ENCODE measurements at regions not wholly inside any gene's neighbourhood (a gene's known extent, or its start where the extent isn't known, plus 50 kb on each side); places are given as distances from the start of the nearest gene placed in this dataset.
A peak's percentile ranks its signal among the peaks of the same experiment; 100 is the strongest.

DNA sequence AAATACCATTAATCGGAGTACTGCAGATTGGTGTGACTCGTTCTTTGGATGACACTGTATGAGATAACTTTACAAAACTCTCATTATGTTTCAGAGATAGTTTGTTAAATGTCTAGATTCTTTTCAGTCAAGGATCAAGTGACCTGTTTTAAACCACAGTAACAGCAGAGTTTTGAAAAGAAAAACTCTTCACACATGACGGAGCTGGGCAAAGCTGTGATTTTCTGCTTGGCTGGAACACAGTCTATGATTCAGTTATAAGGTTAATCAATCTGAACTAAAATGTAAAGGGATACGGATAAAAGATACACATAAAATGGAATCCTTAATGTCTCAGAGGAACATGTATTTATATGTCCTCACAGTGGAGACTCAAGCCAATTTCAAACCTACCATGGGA is 573.2 kb downstream of the PRKD1 start:
- DNase-seq (no peak), ATAC-seq (ENCODE audit: low read depth in 2 of 2) (no peak)
- no peak overlapping the region for H3K4me3 Mint-ChIP-seq
- no peak overlapping the region for H3K27ac Mint-ChIP-seq
- H3K27me3 Mint-ChIP-seq, result no peaks in the 10 kb centered on the region
- H3K4me1 Mint-ChIP-seq, result no peaks in the 10 kb centered on the region
- no peak overlapping the region for H3K27ac ChIP-seq (ENCODE audit: insufficient read depth, low read length, poor library complexity, severe bottlenecking)
- no peaks in the 10 kb centered on the region for H3K36me3 Mint-ChIP-seq
- peaks cover 3 to 12% of the 10 kb centered on the region in 2 experiments for H3K9me3 ChIP-seq (ENCODE audit: control insufficient read depth in 2 of 2, low read length in 2 of 2)
- no peaks in the 10 kb centered on the region for H3K4me1 ChIP-seq (ENCODE audit: control insufficient read depth, insufficient read depth, low read length, poor library complexity, severe bottlenecking)
- no peaks in the 10 kb centered on the region for H3K36me3 ChIP-seq (ENCODE audit: control insufficient read depth, insufficient read depth, low read length)
- H3K9me3 Mint-ChIP-seq, result peaks cover 0 to 22% (median 7%) of the 10 kb centered on the region in 7 donors
- H3K4me3 ChIP-seq (ENCODE audit: low read depth, low read length), result no peak overlapping the region
- no peaks in the 10 kb centered on the region for H3K27me3 ChIP-seq (ENCODE audit: control insufficient read depth, insufficient read depth, low read length)

DNA sequence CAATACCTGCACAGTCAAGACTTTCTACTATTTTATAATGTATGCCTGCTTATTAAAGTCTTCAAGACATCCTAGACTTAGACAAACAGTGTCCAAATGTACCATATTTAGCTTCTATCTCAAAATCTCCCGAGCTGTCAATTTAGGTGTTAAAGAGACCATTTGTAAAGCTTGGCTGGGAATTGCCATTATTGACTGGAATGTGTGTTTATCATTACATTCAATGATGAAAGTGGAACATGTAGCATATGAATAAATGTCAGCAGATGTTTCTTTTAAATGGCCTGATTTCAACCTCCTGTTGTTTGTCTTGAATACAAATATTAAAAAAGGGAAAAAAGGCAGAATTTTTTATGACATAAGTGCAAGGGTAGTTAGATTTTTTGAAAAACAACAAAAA is 572.3 kb downstream of the PRKD1 start:
- H3K4me1 ChIP-seq (ENCODE audit: control insufficient read depth, insufficient read depth, low read length, poor library complexity, severe bottlenecking), result no peaks in the 10 kb centered on the region
- H3K9me3 ChIP-seq (ENCODE audit: control insufficient read depth in 2 of 2, low read length in 2 of 2), result peaks cover 3 to 12% of the 10 kb centered on the region in 2 experiments
- no peak for DNase-seq
- Mint-ChIP-seq H3K4me3 (no peak overlapping the region), H3K9me3 (peaks cover 0 to 21% (median 7%) of the 10 kb centered on the region in 7 donors), H3K36me3 (no peaks in the 10 kb centered on the region), H3K27ac (no peak overlapping the region), H3K4me1 (no peaks in the 10 kb centered on the region), H3K27me3 (no peaks in the 10 kb centered on the region)
- no peak for ATAC-seq (ENCODE audit: low read depth in 2 of 2)
- no peak overlapping the region for H3K27ac ChIP-seq (ENCODE audit: insufficient read depth, low read length, poor library complexity, severe bottlenecking)
- no peaks in the 10 kb centered on the region for H3K36me3 ChIP-seq (ENCODE audit: control insufficient read depth, insufficient read depth, low read length)
- H3K4me3 ChIP-seq (ENCODE audit: low read depth, low read length), result no peak overlapping the region
- H3K27me3 ChIP-seq (ENCODE audit: control insufficient read depth, insufficient read depth, low read length), result no peaks in the 10 kb centered on the region

DNA sequence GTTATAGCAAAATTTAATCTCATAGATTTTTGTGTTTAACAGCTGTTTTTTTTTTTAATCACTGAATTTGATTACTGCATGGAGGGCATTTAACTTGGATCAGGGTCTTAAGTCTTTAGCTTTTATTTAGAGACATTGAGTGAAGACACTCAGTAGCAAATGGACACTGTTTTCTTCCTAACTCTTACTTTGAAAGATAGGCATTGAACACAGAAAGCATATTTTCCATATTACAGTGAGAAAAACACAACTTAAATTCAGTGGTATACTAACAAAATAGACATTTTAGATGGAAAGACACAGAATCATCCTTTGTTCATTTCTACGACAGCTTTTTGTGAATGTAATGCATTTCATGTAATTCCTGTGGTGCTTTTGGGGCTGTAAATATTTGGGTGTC is 571.8 kb downstream of the PRKD1 start:
- no peaks in the 10 kb centered on the region for H3K4me1 Mint-ChIP-seq
- peaks cover 0 to 19% (median 9%) of the 10 kb centered on the region in 7 donors for H3K9me3 Mint-ChIP-seq
- Histone ChIP-seq H3K36me3 (ENCODE audit: control insufficient read depth, insufficient read depth, low read length) (no peaks in the 10 kb centered on the region), H3K4me3 (ENCODE audit: low read depth, low read length) (no peak overlapping the region), H3K4me1 (ENCODE audit: control insufficient read depth, insufficient read depth, low read length, poor library complexity, severe bottlenecking) (no peaks in the 10 kb centered on the region), H3K9me3 (ENCODE audit: control insufficient read depth in 2 of 2, low read length in 2 of 2) (peaks cover 3 to 12% of the 10 kb centered on the region in 2 experiments), H3K27me3 (ENCODE audit: control insufficient read depth, insufficient read depth, low read length) (no peaks in the 10 kb centered on the region), H3K27ac (ENCODE audit: insufficient read depth, low read length, poor library complexity, severe bottlenecking) (no peak overlapping the region)
- ATAC-seq (ENCODE audit: low read depth in 2 of 2) (no peak), DNase-seq (no peak)
- H3K4me3 Mint-ChIP-seq, result peak overlapping the region in 1 of 4 donors; percentile 21
- H3K27me3 Mint-ChIP-seq, result no peaks in the 10 kb centered on the region
- H3K36me3 Mint-ChIP-seq, result no peaks in the 10 kb centered on the region
- no peak overlapping the region for H3K27ac Mint-ChIP-seq

DNA sequence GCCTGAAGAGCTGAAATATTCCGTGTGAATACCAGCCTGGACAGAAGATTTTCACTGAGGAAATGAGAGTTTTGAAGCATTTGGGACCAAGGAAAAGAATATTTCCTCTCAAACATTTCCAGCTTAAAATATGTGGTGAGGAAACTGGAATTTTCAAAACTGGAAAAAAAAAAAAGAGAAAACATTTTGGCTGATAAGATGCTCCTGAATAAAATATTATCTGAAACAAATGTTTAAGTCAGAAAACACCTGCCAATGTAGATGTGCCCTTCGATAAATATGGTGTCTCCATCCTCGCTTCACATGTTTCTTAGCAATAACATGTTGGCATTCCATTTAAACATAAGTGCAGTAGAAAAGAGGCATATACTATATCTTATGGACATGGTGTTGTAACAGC is 567.0 kb downstream of the PRKD1 start:
- Mint-ChIP-seq H3K4me1 (no peaks in the 10 kb centered on the region), H3K27me3 (no peaks in the 10 kb centered on the region), H3K36me3 (no peaks in the 10 kb centered on the region), H3K4me3 (no peak overlapping the region), H3K9me3 (peaks cover 0 to 15% (median 8%) of the 10 kb centered on the region in 7 donors), H3K27ac (no peak overlapping the region)
- Histone ChIP-seq H3K27me3 (ENCODE audit: control insufficient read depth, insufficient read depth, low read length) (no peaks in the 10 kb centered on the region), H3K9me3 (ENCODE audit: control insufficient read depth in 2 of 2, low read length in 2 of 2) (peaks cover 3 to 12% of the 10 kb centered on the region in 2 experiments), H3K4me1 (ENCODE audit: control insufficient read depth, insufficient read depth, low read length, poor library complexity, severe bottlenecking) (no peaks in the 10 kb centered on the region), H3K36me3 (ENCODE audit: control insufficient read depth, insufficient read depth, low read length) (no peaks in the 10 kb centered on the region), H3K4me3 (ENCODE audit: low read depth, low read length) (no peak overlapping the region), H3K27ac (ENCODE audit: insufficient read depth, low read length, poor library complexity, severe bottlenecking) (no peak overlapping the region)
- DNase-seq (no peak), ATAC-seq (ENCODE audit: low read depth in 2 of 2) (no peak)

DNA sequence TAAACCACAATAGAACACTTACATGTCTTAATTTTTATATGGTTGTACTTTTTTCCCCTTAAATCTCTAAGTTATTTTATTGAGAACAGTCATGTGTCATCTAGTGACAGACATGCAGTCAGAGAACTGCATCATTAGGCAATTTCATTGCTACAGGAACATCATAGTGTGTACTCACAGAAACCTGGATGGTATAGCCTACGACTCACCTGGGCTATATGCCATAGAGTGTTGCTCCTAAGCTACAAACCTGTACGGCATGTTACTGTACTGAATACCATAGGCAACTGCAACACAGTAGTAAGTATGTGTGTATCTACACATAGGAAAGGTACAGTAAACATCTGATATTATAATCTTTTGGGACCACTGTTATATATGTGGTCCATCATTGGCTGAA is 557.6 kb downstream of the PRKD1 start:
- H3K27ac ChIP-seq (ENCODE audit: insufficient read depth, low read length, poor library complexity, severe bottlenecking), result no peak overlapping the region
- Mint-ChIP-seq H3K4me1 (no peaks in the 10 kb centered on the region), H3K4me3 (no peak overlapping the region), H3K27me3 (no peaks in the 10 kb centered on the region), H3K9me3 (peaks cover 0 to 10% (median 4%) of the 10 kb centered on the region in 7 donors), H3K36me3 (no peaks in the 10 kb centered on the region), H3K27ac (no peak overlapping the region)
- no peaks in the 10 kb centered on the region for H3K9me3 ChIP-seq (ENCODE audit: control insufficient read depth in 2 of 2, low read length in 2 of 2)
- ATAC-seq (ENCODE audit: low read depth in 2 of 2), result no peak
- DNase-seq, result no peak
- no peaks in the 10 kb centered on the region for H3K4me1 ChIP-seq (ENCODE audit: control insufficient read depth, insufficient read depth, low read length, poor library complexity, severe bottlenecking)
- no peaks in the 10 kb centered on the region for H3K36me3 ChIP-seq (ENCODE audit: control insufficient read depth, insufficient read depth, low read length)
- no peak overlapping the region for H3K4me3 ChIP-seq (ENCODE audit: low read depth, low read length)
- H3K27me3 ChIP-seq (ENCODE audit: control insufficient read depth, insufficient read depth, low read length), result no peaks in the 10 kb centered on the region

DNA sequence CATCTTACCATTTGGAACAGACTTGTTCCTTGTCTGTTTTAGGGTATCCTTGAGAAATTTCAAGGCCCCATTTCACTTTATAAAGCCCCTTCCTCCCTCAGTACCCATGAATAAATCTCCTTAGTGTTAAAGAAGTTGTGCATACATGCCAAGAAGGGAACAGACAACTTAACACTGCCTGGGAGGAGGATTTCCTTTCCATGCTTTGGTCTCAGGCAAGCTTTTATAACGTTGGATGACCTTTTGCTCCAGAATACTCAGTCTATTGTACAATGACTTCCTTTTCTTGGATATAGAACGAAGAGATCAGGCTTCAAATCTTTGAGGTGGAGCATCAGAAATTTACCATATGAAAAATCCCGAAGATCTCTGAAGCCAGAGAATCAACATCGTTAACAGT is 551.4 kb downstream of the PRKD1 start:
- H3K9me3 Mint-ChIP-seq, result peaks cover 0 to 34% (median 5%) of the 10 kb centered on the region in 7 donors
- H3K4me3 ChIP-seq (ENCODE audit: low read depth, low read length), result no peak overlapping the region
- peak overlapping the region in 1 of 3 donors; percentile 75 for H3K27ac Mint-ChIP-seq
- H3K9me3 ChIP-seq (ENCODE audit: control insufficient read depth in 2 of 2, low read length in 2 of 2), result peaks cover 0 to 2% of the 10 kb centered on the region in 2 experiments
- H3K4me1 Mint-ChIP-seq, result no peaks in the 10 kb centered on the region
- no peaks in the 10 kb centered on the region for H3K27me3 ChIP-seq (ENCODE audit: control insufficient read depth, insufficient read depth, low read length)
- H3K27me3 Mint-ChIP-seq, result no peaks in the 10 kb centered on the region
- H3K36me3 ChIP-seq (ENCODE audit: control insufficient read depth, insufficient read depth, low read length), result no peaks in the 10 kb centered on the region
- H3K27ac ChIP-seq (ENCODE audit: insufficient read depth, low read length, poor library complexity, severe bottlenecking), result no peak overlapping the region
- DNase-seq (no peak), ATAC-seq (ENCODE audit: low read depth in 2 of 2) (no peak)
- no peaks in the 10 kb centered on the region for H3K36me3 Mint-ChIP-seq
- H3K4me3 Mint-ChIP-seq, result no peak overlapping the region
- H3K4me1 ChIP-seq (ENCODE audit: control insufficient read depth, insufficient read depth, low read length, poor library complexity, severe bottlenecking), result no peaks in the 10 kb centered on the region

DNA sequence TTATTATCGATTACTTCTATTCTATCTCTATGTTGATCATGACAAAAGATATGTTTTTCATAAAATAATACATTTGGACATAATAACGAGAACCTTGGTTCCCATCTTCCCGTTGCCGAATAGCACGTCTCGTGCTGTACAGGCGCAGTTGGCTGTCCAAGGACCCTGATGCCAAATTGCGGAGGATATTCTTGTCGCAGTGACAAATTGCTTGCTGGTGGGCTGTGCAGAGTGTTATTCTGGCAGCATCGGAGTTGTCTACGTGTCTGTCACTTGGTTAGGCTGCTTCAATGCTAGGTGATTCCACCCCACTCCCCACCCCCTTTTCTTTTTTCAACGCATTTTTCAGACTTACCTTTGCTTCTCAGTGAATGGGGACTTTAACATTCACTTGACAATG is 546.8 kb downstream of the PRKD1 start:
- ATAC-seq (ENCODE audit: low read depth in 2 of 2) (no peak), DNase-seq (no peak)
- Histone ChIP-seq H3K4me3 (ENCODE audit: low read depth, low read length) (no peak overlapping the region), H3K27ac (ENCODE audit: insufficient read depth, low read length, poor library complexity, severe bottlenecking) (no peak overlapping the region), H3K36me3 (ENCODE audit: control insufficient read depth, insufficient read depth, low read length) (no peaks in the 10 kb centered on the region), H3K4me1 (ENCODE audit: control insufficient read depth, insufficient read depth, low read length, poor library complexity, severe bottlenecking) (no peaks in the 10 kb centered on the region), H3K9me3 (ENCODE audit: control insufficient read depth in 2 of 2, low read length in 2 of 2) (peaks cover 5% of the 10 kb centered on the region in 2 experiments), H3K27me3 (ENCODE audit: control insufficient read depth, insufficient read depth, low read length) (no peaks in the 10 kb centered on the region)
- no peak overlapping the region for H3K27ac Mint-ChIP-seq
- H3K4me3 Mint-ChIP-seq, result no peak overlapping the region
- peaks cover 0 to 24% (median 3%) of the 10 kb centered on the region in 7 donors for H3K9me3 Mint-ChIP-seq
- H3K27me3 Mint-ChIP-seq, result no peaks in the 10 kb centered on the region
- no peaks in the 10 kb centered on the region for H3K36me3 Mint-ChIP-seq
- H3K4me1 Mint-ChIP-seq, result no peaks in the 10 kb centered on the region

DNA sequence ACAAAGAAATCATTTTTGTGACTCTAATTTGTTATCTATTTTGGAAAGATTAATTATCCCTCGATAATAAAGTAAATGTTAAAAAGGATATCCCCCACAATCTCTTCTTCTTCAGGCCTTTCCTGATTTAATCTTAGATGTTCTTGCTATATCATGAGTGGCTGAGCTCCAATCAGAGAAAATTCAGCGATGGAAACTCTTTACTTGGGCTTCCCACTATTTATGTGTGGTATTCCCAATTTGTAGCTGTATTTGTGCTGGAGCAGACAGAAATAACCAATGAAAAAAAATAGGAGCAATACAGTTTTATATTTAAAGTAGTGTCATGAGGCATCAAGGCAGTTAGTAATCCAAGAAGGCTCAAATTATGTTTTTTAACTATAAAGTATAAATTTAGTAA is 539.1 kb downstream of the PRKD1 start:
- no peaks in the 10 kb centered on the region for H3K27me3 ChIP-seq (ENCODE audit: control insufficient read depth, insufficient read depth, low read length)
- H3K36me3 Mint-ChIP-seq, result no peaks in the 10 kb centered on the region
- no peak overlapping the region for H3K27ac Mint-ChIP-seq
- H3K4me3 Mint-ChIP-seq, result no peak overlapping the region
- H3K36me3 ChIP-seq (ENCODE audit: control insufficient read depth, insufficient read depth, low read length), result no peaks in the 10 kb centered on the region
- no peak overlapping the region for H3K4me3 ChIP-seq (ENCODE audit: low read depth, low read length)
- DNase-seq, result no peak
- peaks cover 0 to 24% (median 6%) of the 10 kb centered on the region in 7 donors for H3K9me3 Mint-ChIP-seq
- no peaks in the 10 kb centered on the region for H3K4me1 ChIP-seq (ENCODE audit: control insufficient read depth, insufficient read depth, low read length, poor library complexity, severe bottlenecking)
- no peaks in the 10 kb centered on the region for H3K27me3 Mint-ChIP-seq
- H3K9me3 ChIP-seq (ENCODE audit: control insufficient read depth in 2 of 2, low read length in 2 of 2), result peaks cover 3% of the 10 kb centered on the region in 2 experiments
- H3K4me1 Mint-ChIP-seq, result no peaks in the 10 kb centered on the region
- no peak for ATAC-seq (ENCODE audit: low read depth in 2 of 2)
- H3K27ac ChIP-seq (ENCODE audit: insufficient read depth, low read length, poor library complexity, severe bottlenecking), result no peak overlapping the region
